GM12865 (cell line): ENCODE measurements at regions not wholly inside any gene's neighbourhood (a gene's known extent, or its start where the extent isn't known, plus 50 kb on each side); places are given as distances from the start of the nearest gene placed in this dataset.

ENCODE experiments used
- DNase-seq: peaks from one replicate; pipeline ENCODE4 v3.0.0; 2010; ENCODE audit warnings: low read depth
- H3K4me3 ChIP-seq: 2 replicates; pipeline ENCODE4 v1.5.1; 2011; ENCODE audit warnings: mild to moderate bottlenecking, low read depth, low read length, control low read depth
- TF ChIP-seq, protein P1 (sequence below): IDR thresholded peaks from 2 replicates; pipeline ENCODE4 v1.5.1; 2011; ENCODE audit warnings: low read length, control low read depth, low read depth, inconsistent platforms; ENCODE audit not compliant: insufficient read depth; ENCODE audit errors: missing control alignments

DNA sequence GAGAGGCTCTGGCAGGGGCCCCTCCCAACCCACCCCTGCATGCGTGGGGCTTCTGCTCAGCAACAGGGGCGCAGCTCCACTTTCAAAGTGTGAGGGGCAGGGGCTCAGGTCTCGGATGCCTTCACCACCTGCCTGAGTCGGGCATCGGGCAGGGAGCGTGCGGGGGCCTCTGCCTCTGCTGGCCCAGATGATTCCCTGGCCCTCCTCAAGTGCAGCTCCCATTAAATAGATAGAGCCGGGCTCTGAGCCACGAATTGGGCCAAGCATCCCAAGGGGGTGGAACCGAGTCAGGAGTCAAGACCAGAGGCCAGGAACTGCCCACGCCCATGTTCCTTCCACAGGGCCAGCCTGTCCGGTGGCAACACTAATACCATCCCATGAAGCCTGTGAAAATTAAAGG lies 108.9 kb upstream of the FAM20C start:
- no peak overlapping the region for H3K4me3 ChIP-seq
- no peak for DNase-seq
- TF ChIP-seq, protein P1, sequence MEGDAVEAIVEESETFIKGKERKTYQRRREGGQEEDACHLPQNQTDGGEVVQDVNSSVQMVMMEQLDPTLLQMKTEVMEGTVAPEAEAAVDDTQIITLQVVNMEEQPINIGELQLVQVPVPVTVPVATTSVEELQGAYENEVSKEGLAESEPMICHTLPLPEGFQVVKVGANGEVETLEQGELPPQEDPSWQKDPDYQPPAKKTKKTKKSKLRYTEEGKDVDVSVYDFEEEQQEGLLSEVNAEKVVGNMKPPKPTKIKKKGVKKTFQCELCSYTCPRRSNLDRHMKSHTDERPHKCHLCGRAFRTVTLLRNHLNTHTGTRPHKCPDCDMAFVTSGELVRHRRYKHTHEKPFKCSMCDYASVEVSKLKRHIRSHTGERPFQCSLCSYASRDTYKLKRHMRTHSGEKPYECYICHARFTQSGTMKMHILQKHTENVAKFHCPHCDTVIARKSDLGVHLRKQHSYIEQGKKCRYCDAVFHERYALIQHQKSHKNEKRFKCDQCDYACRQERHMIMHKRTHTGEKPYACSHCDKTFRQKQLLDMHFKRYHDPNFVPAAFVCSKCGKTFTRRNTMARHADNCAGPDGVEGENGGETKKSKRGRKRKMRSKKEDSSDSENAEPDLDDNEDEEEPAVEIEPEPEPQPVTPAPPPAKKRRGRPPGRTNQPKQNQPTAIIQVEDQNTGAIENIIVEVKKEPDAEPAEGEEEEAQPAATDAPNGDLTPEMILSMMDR = no peak

DNA sequence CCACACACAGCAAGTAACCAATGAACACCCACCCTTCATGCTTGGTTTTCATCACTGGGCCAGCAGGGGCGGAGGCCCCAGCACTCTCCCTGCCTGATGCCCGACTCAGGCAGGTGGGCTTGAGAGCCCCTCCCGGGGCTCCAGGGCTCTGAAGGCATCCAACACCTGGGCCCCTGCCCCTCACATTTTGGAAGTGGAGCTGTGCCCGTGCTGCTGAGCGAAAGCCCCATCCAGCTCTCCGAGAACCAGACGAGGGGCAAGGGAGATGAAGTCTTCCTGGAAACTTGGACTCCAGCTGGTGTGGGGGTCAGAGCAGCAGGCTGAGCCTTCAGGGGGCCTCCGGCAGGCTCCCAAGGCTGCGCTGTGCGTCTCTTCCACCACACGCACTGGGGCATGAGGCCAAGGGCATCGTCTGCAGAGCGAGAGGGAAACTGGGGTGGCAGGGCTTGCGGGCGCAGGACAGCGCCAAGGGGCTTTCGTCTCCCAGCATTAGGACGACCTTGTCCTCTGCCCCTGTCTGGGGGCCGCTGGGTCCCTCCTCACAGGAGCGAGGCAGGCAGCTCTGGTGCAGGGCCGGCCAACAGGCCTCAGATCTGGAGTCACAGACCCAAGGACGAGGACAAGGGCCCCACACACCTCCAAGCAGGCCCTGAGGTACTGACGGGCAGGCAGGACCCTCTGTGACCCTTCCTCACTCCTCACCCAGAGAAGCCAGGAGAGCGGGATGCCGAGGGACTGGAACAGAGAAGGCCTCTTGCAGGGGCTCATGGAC lies 108.3 kb upstream of the FAM20C start:
- no peak for DNase-seq
- no peak overlapping the region for H3K4me3 ChIP-seq
- TF ChIP-seq, protein P1 = no peak

DNA sequence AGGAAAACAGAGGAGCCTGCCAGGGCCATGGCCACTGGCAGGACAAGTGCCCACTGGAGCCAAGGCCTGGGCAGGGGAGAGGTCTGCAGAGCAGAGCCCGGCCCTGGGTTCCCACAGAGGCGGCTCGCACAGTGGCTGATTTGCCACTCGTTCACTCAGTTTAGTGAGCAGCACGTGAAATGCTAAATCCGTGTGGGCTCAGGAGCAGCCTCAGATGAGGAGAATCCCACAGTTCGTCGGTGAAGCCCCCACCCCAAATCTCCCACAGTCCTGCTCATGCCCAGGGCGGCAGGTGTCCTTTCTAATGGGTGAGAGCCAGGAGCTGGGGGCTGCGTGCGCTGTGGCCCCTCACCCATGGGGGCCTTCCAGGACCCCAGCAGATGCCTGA lies 107.7 kb upstream of the FAM20C start:
- no peak for DNase-seq
- no peak overlapping the region for H3K4me3 ChIP-seq
- TF ChIP-seq, protein P1 = no peak

DNA sequence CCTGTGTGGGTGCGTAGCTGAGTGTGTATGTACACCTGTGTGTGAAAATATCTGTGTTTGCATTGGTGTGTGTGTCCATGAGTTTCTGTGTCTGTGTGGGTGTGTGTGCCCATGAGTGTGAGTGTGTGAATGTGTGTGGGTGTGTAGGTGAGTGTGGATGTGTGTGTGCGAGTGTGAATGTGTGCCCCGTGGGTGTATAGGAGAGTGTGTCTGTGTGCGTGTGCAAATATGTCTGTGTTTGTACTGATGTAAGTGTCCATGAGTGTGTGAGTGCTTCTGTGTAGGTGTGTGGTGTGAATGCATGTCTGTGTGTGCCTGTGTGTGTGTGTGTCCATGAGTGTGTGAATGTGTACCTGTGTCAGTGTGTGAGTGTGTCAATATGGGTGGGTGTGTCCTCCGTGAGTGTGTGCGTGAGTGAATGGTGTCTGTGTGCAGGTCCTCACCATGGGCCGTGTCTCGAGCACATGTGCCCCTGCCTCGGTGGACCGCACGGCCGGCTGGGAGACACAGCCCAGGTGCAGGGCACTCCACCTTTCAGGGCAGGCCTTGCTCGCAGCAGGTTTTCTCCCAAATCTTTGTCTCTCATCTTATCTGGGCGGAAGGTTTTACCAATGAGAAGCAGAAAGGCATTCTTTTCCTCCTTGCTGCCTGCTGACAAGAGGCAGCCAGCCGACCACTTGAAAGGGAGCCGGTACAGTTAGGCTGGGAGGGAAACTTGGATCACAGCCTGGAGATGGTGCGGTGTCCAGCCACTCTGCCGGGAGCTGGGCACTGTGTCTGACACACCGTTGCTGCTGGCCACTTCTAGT lies 107.1 kb upstream of the FAM20C start:
- H3K4me3 ChIP-seq = no peak overlapping the region
- TF ChIP-seq, protein P1 = no peak
- no peak for DNase-seq

DNA sequence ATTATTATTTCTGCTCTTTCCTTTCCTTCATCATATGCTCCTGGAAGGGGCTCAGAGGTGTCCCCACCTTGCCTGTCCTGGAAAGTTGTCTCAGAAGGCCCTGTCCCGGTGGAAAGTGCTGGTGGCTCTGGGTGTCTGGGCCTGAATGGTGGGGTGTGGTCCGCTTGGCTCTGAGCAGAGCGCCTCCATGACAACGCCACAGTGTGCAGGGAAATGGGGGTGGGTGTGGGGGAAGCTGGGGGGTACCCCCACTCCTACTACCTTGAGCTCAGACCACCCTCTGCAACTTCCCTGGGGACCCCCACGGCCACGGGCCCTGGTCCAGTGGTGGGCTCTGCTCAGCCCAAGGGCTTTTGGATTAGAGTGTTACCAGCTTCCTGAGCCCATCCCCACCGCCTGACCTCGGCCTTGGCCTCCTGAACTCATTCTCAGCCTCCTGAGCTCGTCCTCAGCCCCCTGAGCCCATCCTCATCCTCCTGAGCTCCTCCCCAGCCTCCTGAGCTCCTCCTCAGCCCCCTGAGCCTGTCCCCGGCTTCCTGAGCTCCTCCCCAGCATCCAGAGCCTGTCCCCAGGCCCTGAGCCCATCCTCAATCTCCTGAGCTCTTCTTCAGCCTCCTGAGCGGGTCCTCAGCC lies 106.4 kb upstream of the FAM20C start:
- TF ChIP-seq, protein P1 = no peak
- DNase-seq = no peak
- H3K4me3 ChIP-seq = no peak overlapping the region

DNA sequence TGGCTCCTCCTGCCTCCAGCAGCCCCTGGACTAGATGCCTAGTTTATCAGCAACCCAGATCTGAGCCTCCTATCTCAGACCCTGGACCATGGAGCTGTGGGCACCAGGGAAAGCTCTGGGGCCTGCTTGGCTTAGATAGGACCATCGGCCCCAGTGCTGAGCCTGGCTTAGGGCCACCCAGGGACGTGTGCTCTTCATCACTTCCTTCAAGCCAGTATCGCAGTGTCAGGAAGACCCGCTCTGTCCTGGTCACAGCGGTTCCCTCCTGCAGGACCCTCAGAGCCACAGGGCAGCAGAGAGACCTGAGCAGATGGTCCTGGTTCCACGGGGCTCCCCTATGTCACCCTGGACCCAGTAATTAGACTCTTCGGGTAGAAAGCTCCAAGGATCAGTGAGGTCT lies 105.7 kb upstream of the FAM20C start:
- H3K4me3 ChIP-seq = no peak overlapping the region
- no peak for DNase-seq

More for the DNA sequence above, 105.7 kb upstream of the FAM20C start:
- TF ChIP-seq, protein P1 = no peak
